H1 (cell line): ENCODE measurements at regions not wholly inside any gene's neighbourhood (a gene's known extent, or its start where the extent isn't known, plus 50 kb on each side); places are given as distances from the start of the nearest gene placed in this dataset.

Experiments
- CTCF ChIA-PET: fragments of 300-600 bp; sonication (Branson Sonifier 250); formaldehyde crosslinking; loops from one replicate; lab custom pipeline; 2021; ENCODE audit not compliant: partially characterized antibody; lab: Charles Lee
- POLR2A ChIA-PET: fragments of 300-600 bp; sonication (Branson Sonifier 250); formaldehyde crosslinking; loops from one replicate; lab custom pipeline; 2021; ENCODE audit warnings: inconsistent platforms; ENCODE audit not compliant: partially characterized antibody; lab: Charles Lee
- DNase-seq, 2 experiments: peaks; one replicate each; pipeline versions ENCODE4 v3.0.0 to v3.0.0-alpha.2; 2010 to 2022; ENCODE audit warnings: low spot score in 2 of 2, low read depth in 1 of 2, mixed read lengths in 1 of 2
- FAIRE-seq: peaks from 2 replicates; lab custom pipeline; 2011; peaks lifted over from hg19 to GRCh38; lab: Jason Lieb, UNC
- H2AFZ ChIP-seq: 2 replicates; pipeline ENCODE4 v1.8.1; 2012; ENCODE audit warnings: low read length, inconsistent platforms
- H2AK5ac ChIP-seq: 2 replicates; pipeline ENCODE4 v1.6.1; 2013; ENCODE audit warnings: low read depth, low read length
- H2BK120ac ChIP-seq: replicated peaks from 2 replicates; pipeline ENCODE3; 2013; ENCODE audit warnings: low read depth, low read length, inconsistent platforms
- H2BK12ac ChIP-seq: 2 replicates; pipeline ENCODE4 v1.6.1; 2013; ENCODE audit warnings: low read depth, low read length
- H2BK15ac ChIP-seq: 2 replicates; pipeline ENCODE4 v1.6.1; 2013; ENCODE audit warnings: low read length
- H2BK20ac ChIP-seq: 2 replicates; pipeline ENCODE4 v1.6.1; 2013; ENCODE audit warnings: low read length
- H2BK5ac ChIP-seq: 2 replicates; pipeline ENCODE4 v1.6.1; 2013; ENCODE audit warnings: low read depth, low read length
- H3K14ac ChIP-seq: 2 replicates; pipeline ENCODE4 v1.6.1; 2013; ENCODE audit warnings: inconsistent platforms; ENCODE audit not compliant: insufficient read length
- H3K18ac ChIP-seq: 2 replicates; pipeline ENCODE4 v1.6.1; 2013; ENCODE audit warnings: low read length; ENCODE audit errors: extremely low read depth
- H3K23ac ChIP-seq: 2 replicates; pipeline ENCODE4 v1.6.1; 2013; ENCODE audit warnings: inconsistent platforms; ENCODE audit not compliant: insufficient read length
- H3K23me2 ChIP-seq: 2 replicates; pipeline ENCODE4 v1.6.1; 2013; ENCODE audit warnings: low read depth, low read length
- H3K27ac ChIP-seq: 2 replicates; pipeline ENCODE4 v1.6.1; 2011; ENCODE audit warnings: low read depth, low read length, inconsistent platforms
- H3K27me3 ChIP-seq, 4 experiments: replicated peaks in 1 of 4; 1 replicate in 1 of 4; 2 replicates in 3 of 4; pipeline versions ENCODE4 v1.6.1 to v1.8.1; 2011 to 2013; ENCODE audit warnings: low read length in 3 of 4, mild to moderate bottlenecking in 3 of 4, inconsistent platforms in 2 of 4, mixed read lengths in 2 of 4, moderate library complexity in 1 of 4; ENCODE audit not compliant: control insufficient read depth in 3 of 4, insufficient read depth in 3 of 4; ENCODE audit errors: extremely low read depth in 1 of 4
- H3K36me3 ChIP-seq, 4 experiments: 2 replicates each; pipeline versions ENCODE4 v1.6.1 to v1.8.1; 2011 to 2013; ENCODE audit warnings: mild to moderate bottlenecking in 4 of 4, low read length in 3 of 4, moderate library complexity in 2 of 4, control low read depth in 1 of 4, inconsistent platforms in 1 of 4; ENCODE audit not compliant: insufficient read depth in 4 of 4, control insufficient read depth in 2 of 4
- H3K4ac ChIP-seq: replicated peaks from 2 replicates; pipeline ENCODE3; 2013; ENCODE audit warnings: low read length, low read depth, mixed read lengths, inconsistent platforms; ENCODE audit not compliant: insufficient read length
- H3K4me1 ChIP-seq, 4 experiments: replicated peaks in 1 of 4; 1 replicate in 1 of 4; 2 replicates in 3 of 4; pipeline versions ENCODE4 v1.6.1 to v1.8.1; 2011 to 2013; ENCODE audit warnings: low read length in 3 of 4, inconsistent platforms in 2 of 4, mixed read lengths in 1 of 4; ENCODE audit not compliant: insufficient read depth in 4 of 4, control insufficient read depth in 3 of 4
- H3K4me2 ChIP-seq, 2 experiments: 2 replicates each; pipeline versions ENCODE4 v1.6.1 to v1.8.1; 2011 to 2013; ENCODE audit warnings: low read depth in 2 of 2, low read length in 2 of 2, control low read depth in 1 of 2, inconsistent platforms in 1 of 2, mild to moderate bottlenecking in 1 of 2; ENCODE audit not compliant: insufficient read depth in 1 of 2
- H3K4me3 ChIP-seq, 4 experiments: fragments of 200-600, 300-600 bp in 1 of 4; sonication (generic), shearing (Covaris generic), sonication (Bioruptor Twin) in 1 of 4; 2 replicates each; pipeline versions ENCODE4 v1.5.1 to v1.8.1; 2011 to 2016; ENCODE audit warnings: low read length in 4 of 4, low read depth in 3 of 4, control low read depth in 2 of 4, inconsistent platforms in 2 of 4, mild to moderate bottlenecking in 2 of 4, mixed read lengths in 1 of 4, moderate library complexity in 1 of 4; ENCODE audit not compliant: insufficient read depth in 2 of 4; ENCODE audit errors: extremely low read depth in 1 of 4
- H3K56ac ChIP-seq: replicated peaks from 2 replicates; pipeline ENCODE3; 2013; ENCODE audit warnings: low read depth, mild to moderate bottlenecking, mixed read lengths, low read length, inconsistent platforms; ENCODE audit not compliant: insufficient read length
- H3K79me1 ChIP-seq: 2 replicates; pipeline ENCODE4 v1.6.1; 2013; ENCODE audit warnings: low read depth, low read length, control low read depth
- H3K79me2 ChIP-seq, 2 experiments: 2 replicates each; pipeline versions ENCODE4 v1.6.1 to v1.8.1; 2012 to 2013; ENCODE audit warnings: low read length in 2 of 2, mild to moderate bottlenecking in 2 of 2, inconsistent platforms in 1 of 2; ENCODE audit not compliant: insufficient read depth in 2 of 2, control insufficient read depth in 1 of 2
- H3K9ac ChIP-seq, 4 experiments: replicated peaks in 1 of 4; 1 replicate in 1 of 4; 2 replicates in 3 of 4; pipeline versions ENCODE4 v1.6.1 to v1.8.1; 2011 to 2013; ENCODE audit warnings: low read depth in 3 of 4, low read length in 3 of 4, control low read depth in 2 of 4, mild to moderate bottlenecking in 2 of 4, moderate library complexity in 2 of 4, inconsistent platforms in 1 of 4; ENCODE audit errors: extremely low read depth in 1 of 4
- H3K9me3 ChIP-seq, 2 experiments: 2 replicates each; pipeline versions ENCODE4 v1.6.1 to v1.8.1; 2012 to 2013; ENCODE audit warnings: mild to moderate bottlenecking in 2 of 2, moderate library complexity in 2 of 2, control low read depth in 1 of 2, inconsistent platforms in 1 of 2, low read depth in 1 of 2, low read length in 1 of 2, mixed read lengths in 1 of 2; ENCODE audit not compliant: insufficient read depth in 2 of 2
- H4K20me1 ChIP-seq, 2 experiments: replicated peaks in 1 of 2; 2 replicates each; pipeline versions ENCODE3 to v1.8.1; 2011 to 2013; ENCODE audit warnings: inconsistent platforms in 2 of 2, low read length in 2 of 2, mild to moderate bottlenecking in 1 of 2; ENCODE audit not compliant: insufficient read depth in 2 of 2, control insufficient read depth in 1 of 2
- H4K5ac ChIP-seq: 2 replicates; pipeline ENCODE4 v1.6.1; 2013; ENCODE audit warnings: low read length, low read depth, mixed read lengths, inconsistent platforms; ENCODE audit not compliant: insufficient read length
- H4K8ac ChIP-seq: 2 replicates; pipeline ENCODE4 v1.8.0; 2013; ENCODE audit warnings: mild to moderate bottlenecking, moderate library complexity, low read length, inconsistent platforms; ENCODE audit not compliant: insufficient read depth; ENCODE audit errors: extremely low read depth
- H4K91ac ChIP-seq: replicated peaks from 2 replicates; pipeline ENCODE3; 2013; ENCODE audit warnings: low read length, mixed read lengths, inconsistent platforms; ENCODE audit not compliant: insufficient read length
- BACH1 ChIP-seq: IDR thresholded peaks from 2 replicates; pipeline ENCODE4 v1.6.1; 2012; ENCODE audit warnings: low read length, improper control_type of control experiment
- CEBPB ChIP-seq: IDR thresholded peaks from 2 replicates; pipeline ENCODE4 v1.6.1; 2012; ENCODE audit warnings: low read depth, low read length
- CTBP2 ChIP-seq: IDR thresholded peaks from 2 replicates; pipeline ENCODE4 v1.7.0; 2011; ENCODE audit warnings: borderline replicate concordance, mild to moderate bottlenecking, moderate library complexity, mixed read lengths, low read length; ENCODE audit not compliant: insufficient read depth, insufficient read length
- EGR1 ChIP-seq: IDR thresholded peaks from 2 replicates; pipeline ENCODE4 v1.6.1; 2011; ENCODE audit warnings: low read depth, low read length, borderline replicate concordance
- EZH2 ChIP-seq: fragments of 200-600 bp; sonication (generic); IDR thresholded peaks from 2 replicates; pipeline ENCODE4 v1.7.1; 2012; ENCODE audit warnings: low read depth, mild to moderate bottlenecking, moderate library complexity, low read length, inconsistent platforms; ENCODE audit not compliant: severe bottlenecking
- PHF8 ChIP-seq: fragments of 200-600 bp; sonication (generic); conservative IDR thresholded peaks from 2 replicates; pipeline ENCODE4 v1.7.1; 2012; ENCODE audit warnings: low read depth, mild to moderate bottlenecking, inconsistent platforms, low read length, moderate library complexity
- RBBP5 ChIP-seq: IDR thresholded peaks from 2 replicates; pipeline ENCODE4 v1.7.1; 2012; ENCODE audit warnings: low read depth, mild to moderate bottlenecking, inconsistent platforms, low read length, moderate library complexity, borderline replicate concordance
- SIX5 ChIP-seq: IDR thresholded peaks from 2 replicates; pipeline ENCODE4 v1.6.1; 2011; ENCODE audit warnings: mild to moderate bottlenecking, low read depth, low read length
- WGBS, 2 experiments: shearing (Covaris generic) in 1 of 2; methylation state at CpG; one replicate each; pipeline versions ENCODE4 v1.1.6 to v1.1.7; 2013 to 2015; ENCODE audit warnings: low lambda C conversion rate in 2 of 2, mixed read lengths in 2 of 2, inconsistent platforms in 1 of 2, low coverage in 1 of 2, missing lambda C conversion rate in 1 of 2; ENCODE audit not compliant: insufficient replicate concordance in 2 of 2, insufficient coverage in 1 of 2, insufficient read length in 1 of 2; ENCODE audit errors: extremely low coverage in 1 of 2, missing lambda C conversion rate in 1 of 2; 5-methylcytosine and 5-hydroxymethylcytosine counted together

- no peaks in the 10 kb centered on the region for H3K9me3 ChIP-seq
- FAIRE-seq: no peak
- H2BK5ac ChIP-seq: no peak overlapping the region
- no peaks in the 10 kb centered on the region for H3K36me3 ChIP-seq
- no peak overlapping the region for H2BK120ac ChIP-seq
- H3K9ac ChIP-seq: no peak overlapping the region
- TF ChIP-seq RBBP5 (no peak), CTBP2 (no peak), CEBPB (no peak), EZH2 (no peak), PHF8 (no peak), BACH1 (no peak), SIX5 (no peak), EGR1 (no peak)
- H4K8ac ChIP-seq: no peak overlapping the region
- ChIA-PET CTCF (interaction anchor here (1.0 to 1.3 kb wide), 3 partner anchors 10 to 107 kb away, joined by 4 to 7 read pairs (median 5); no protein-coding TSS in a partner anchor), POLR2A (interaction anchor here (1.0 to 1.4 kb wide), 2 partner anchors 55 to 88 kb away, joined by 3 read pairs; no protein-coding TSS in a partner anchor)
- no peak overlapping the region for H3K56ac ChIP-seq
- no peak overlapping the region for H3K4ac ChIP-seq
- no peak for DNase-seq
- no peak overlapping the region for H3K27ac ChIP-seq
- 0 out of 2 replicates have a peak overlapping the region, but pooled peaks have one; percentile 61 for H2BK15ac ChIP-seq
- H3K18ac ChIP-seq: no peak overlapping the region
- H3K23ac ChIP-seq: no peak overlapping the region
- no peak overlapping the region for H2AFZ ChIP-seq
- H4K5ac ChIP-seq: no peak overlapping the region
- no peaks in the 10 kb centered on the region for H3K27me3 ChIP-seq
- H3K79me1 ChIP-seq: no peaks in the 10 kb centered on the region; the same call in 1 of the 2 replicates
- 89% methylated on average over 6 of the region's 6 CpGs; no CpG with 5 or more reads in 1 of the 2 experiments for WGBS, 2 experiments
- H3K4me3 ChIP-seq: no peak overlapping the region
- no peaks in the 10 kb centered on the region for H4K20me1 ChIP-seq
- no peak overlapping the region for H3K4me2 ChIP-seq
- H2BK12ac ChIP-seq: no peak overlapping the region
- no peak overlapping the region for H4K91ac ChIP-seq
- no peak overlapping the region for H2AK5ac ChIP-seq
- no peak overlapping the region for H3K14ac ChIP-seq
- H3K4me1 ChIP-seq: no peaks in the 10 kb centered on the region; a peak in 2 of 7 replicates
- 0 out of 2 replicates have a peak overlapping the region, but pooled peaks have one; percentile 29 for H2BK20ac ChIP-seq
- no peaks in the 10 kb centered on the region for H3K79me2 ChIP-seq
- no peaks in the 10 kb centered on the region for H3K23me2 ChIP-seq
Measured at GRCh38 chr15:62957130-62957529, 85.4 kb upstream of the TPM1 start.
